ENCODE measurements at regions not wholly inside any gene's neighbourhood (a gene's known extent, or its start where the extent isn't known, plus 50 kb on each side); places are given as distances from the start of the nearest gene placed in this dataset.

DNA sequence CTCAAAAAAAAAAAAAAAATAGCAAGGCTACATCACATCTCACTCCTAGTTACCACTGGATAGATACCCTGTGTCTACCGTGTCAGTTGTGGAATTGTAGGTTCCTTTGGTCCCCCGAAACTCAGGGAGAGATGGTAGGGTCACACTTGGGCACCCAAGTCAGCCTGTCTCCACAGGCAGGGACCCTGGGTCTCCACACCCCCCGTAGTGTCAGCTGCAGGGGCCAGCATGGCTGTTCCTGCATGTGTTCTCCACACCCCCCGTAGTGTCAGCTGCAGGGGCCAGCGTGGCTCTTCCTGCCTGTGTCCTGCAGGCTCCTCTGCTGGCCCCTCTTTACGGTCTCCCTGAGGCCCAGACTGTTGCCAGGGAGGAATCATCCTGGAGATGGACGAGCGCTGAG lies 282.1 kb downstream of the BRD1 start:
- H3K4me3 ChIP-seq (ENCODE audit: low read depth, low read length), result no peak overlapping the region
- TF ChIP-seq, protein P1, sequence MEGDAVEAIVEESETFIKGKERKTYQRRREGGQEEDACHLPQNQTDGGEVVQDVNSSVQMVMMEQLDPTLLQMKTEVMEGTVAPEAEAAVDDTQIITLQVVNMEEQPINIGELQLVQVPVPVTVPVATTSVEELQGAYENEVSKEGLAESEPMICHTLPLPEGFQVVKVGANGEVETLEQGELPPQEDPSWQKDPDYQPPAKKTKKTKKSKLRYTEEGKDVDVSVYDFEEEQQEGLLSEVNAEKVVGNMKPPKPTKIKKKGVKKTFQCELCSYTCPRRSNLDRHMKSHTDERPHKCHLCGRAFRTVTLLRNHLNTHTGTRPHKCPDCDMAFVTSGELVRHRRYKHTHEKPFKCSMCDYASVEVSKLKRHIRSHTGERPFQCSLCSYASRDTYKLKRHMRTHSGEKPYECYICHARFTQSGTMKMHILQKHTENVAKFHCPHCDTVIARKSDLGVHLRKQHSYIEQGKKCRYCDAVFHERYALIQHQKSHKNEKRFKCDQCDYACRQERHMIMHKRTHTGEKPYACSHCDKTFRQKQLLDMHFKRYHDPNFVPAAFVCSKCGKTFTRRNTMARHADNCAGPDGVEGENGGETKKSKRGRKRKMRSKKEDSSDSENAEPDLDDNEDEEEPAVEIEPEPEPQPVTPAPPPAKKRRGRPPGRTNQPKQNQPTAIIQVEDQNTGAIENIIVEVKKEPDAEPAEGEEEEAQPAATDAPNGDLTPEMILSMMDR (IDR thresholded peaks at IDR 0.05; ENCODE audit: borderline replicate concordance, insufficient read depth, low read depth, low read length), result no peak

DNA sequence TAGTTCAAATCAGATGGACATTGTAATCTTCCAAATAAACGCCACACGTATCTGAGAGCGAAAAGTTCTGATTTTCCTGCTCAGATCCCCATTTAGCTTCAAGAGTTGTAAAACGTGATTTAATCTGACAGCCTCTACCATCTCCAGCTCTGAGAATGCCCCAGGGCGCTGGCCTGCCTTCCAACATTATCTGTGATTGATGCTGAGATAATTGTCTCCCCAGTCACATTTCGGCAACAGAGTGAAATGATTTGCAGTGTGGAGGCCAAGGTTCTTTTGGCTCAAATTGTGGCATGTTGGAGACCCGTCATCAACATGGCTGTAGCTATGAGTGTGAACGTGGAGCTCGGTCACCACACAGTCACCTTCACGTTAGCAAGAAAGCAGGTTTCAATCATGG lies 283.4 kb downstream of the BRD1 start:
- H3K4me3 ChIP-seq (ENCODE audit: low read depth, low read length), result no peak overlapping the region
- TF ChIP-seq, protein P1 (IDR thresholded peaks at IDR 0.05; ENCODE audit: borderline replicate concordance, insufficient read depth, low read depth, low read length), result no peak

DNA sequence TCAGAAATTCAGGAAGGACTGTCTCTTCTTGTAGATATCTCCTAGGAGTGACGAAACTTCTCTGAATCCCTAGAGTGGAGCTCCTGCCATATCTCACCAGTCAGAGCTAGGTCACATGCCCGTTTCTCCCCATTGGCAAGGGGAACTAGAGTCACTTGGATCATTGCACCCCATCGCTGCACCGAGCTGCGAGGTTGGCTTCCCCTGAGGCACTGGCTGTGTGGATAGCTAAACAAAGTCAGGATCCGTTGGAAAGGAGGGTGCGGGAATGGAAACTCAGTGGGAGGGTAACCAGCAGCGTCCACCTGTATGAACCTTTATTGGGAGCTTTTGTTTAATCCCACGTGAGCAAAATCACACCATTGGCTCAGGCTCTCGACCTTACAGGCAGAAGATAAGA lies 283.8 kb downstream of the BRD1 start:
- no peak overlapping the region for H3K4me3 ChIP-seq (ENCODE audit: low read depth, low read length)
- TF ChIP-seq, protein P1 (IDR thresholded peaks at IDR 0.05; ENCODE audit: borderline replicate concordance, insufficient read depth, low read depth, low read length), result no peak

DNA sequence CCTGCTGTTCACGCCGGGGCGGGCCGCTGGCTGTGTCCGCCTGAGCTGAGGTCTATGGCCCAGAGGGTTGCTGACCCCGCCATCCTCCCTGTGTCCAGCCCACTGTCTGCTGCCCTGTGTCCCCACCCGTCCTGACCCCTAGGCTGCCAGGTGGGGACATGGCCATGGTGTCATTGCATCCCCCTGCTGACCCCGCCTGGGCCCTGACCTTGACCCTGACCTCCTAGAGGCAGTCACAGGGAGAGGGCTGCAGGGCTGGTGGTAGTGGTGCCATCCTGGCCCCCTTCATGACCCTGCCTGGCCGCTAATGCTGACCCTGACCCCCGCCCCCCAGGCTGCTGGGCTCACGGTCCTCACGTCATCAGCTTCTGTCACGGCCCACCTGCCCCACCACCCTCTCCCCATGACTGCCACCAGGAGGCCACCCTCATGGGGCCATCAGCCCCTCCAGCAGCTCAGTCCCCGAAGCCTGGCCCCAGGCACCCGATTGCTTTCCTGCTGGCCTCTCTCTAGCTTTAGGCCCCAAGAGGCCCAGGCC lies 285.9 kb downstream of the BRD1 start:
- TF ChIP-seq, protein P1 (IDR thresholded peaks at IDR 0.05; ENCODE audit: borderline replicate concordance, insufficient read depth, low read depth, low read length), result no peak
- H3K4me3 ChIP-seq (ENCODE audit: low read depth, low read length), result no peak overlapping the region

DNA sequence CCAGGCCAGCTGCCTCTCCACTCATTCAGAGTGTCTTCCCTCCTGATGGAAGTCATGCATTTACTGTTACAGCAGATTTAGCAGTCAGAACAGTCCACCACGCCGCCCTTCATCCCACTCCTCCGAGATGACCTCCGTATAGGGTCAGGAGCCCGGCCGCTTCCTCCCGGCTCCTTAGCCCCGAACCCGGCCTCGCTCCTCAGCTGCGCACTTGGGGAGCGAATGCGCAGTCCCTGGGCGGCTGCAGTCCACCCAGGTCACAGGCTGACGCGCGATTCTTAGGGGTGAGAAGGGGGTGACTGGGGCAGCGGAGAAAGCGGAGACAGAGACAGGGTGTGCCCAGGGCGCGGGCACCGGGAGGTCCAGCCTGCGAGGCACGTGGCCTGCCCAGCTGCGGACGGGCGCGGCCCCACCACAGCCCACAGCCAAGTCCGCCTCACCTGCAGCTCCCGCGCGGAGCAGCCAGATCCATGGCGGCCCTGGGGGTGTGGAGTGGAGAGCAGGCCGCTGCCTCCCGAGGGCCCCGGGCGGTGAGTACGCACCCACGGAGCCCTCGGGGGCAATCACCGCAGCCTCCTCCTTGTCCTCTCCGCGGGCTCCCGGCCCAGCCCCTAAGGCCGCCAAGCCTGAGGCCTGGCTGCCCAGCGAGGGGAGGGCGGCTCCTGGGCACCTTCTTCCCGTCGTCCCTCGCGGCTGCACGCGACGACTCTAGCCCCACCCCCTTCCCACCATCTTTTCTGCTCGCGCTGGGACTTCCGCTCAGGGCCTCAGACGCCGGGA lies 286.6 kb downstream of the BRD1 start:
- H3K4me3 ChIP-seq (ENCODE audit: low read depth, low read length), result no peak overlapping the region
- TF ChIP-seq, protein P1 (IDR thresholded peaks at IDR 0.05; ENCODE audit: borderline replicate concordance, insufficient read depth, low read depth, low read length), result no peak

DNA sequence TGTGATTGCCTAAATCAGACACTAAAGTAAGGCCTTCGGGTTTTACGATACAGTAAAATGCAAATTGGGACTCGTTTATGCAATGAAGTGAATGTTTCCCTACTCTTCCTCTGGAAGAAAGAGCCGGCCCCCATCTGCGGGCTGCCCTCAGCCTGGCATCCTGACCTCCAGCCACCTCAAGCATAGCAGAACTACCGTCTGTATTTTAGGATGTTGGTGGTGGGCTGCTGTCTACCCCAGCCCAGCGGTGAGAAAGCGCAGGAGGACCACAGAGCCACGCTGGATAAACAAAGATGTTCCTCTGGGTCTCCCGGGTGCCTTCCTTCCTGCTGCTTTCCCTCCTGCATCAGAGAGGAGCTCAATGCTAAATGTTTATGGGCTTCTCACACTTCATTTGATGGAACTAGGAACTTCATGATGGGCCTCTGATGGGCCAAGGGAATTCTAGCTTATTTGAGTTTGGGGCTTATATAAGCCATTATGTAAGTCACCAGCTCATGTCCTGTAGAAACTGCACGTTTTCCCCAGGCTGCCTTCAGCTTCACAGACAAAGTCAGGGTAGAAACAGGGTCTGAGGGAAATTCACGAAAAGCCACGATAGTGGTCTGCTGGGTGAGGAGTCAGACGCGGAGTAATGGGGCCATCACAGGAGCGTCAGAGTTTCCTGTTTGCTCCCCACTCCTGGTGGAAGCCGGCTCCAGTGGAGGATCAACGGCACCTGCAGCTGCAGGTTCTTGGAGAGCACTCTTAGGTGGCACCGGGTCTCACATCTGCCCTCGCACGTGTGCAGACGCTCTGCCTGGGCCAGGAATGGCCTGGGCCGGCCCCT lies 287.4 kb downstream of the BRD1 start:
- TF ChIP-seq, protein P1 (IDR thresholded peaks at IDR 0.05; ENCODE audit: borderline replicate concordance, insufficient read depth, low read depth, low read length), result no peak
- no peak overlapping the region for H3K4me3 ChIP-seq (ENCODE audit: low read depth, low read length)
